ENCODE measurements at regions not wholly inside any gene's neighbourhood (a gene's known extent, or its start where the extent isn't known, plus 50 kb on each side); places are given as distances from the start of the nearest gene placed in this dataset.

DNA sequence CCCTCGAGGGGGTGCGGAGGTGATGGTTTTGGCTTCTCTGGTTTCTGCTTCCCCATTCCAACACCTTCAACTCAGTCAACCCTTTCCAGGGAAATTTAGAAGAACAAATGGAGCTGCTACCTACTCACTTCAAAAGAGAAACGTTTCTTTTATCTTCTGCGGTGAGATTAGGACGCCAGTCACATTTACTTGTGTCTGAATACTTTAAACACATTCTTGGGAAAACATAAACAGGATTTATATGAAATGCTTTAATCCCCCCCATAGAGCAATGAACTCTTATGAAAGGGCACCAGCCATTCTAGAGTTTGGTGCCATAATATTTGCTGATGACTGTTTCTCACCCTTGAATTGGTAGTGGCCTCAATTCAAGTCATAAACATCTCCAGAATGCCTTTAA is 253.2 kb upstream of the APCDD1 start:
- DNase-seq (ENCODE audit: low read depth, low spot score) (no peak), ATAC-seq (no peak)
- intact Hi-C loops (cut with micrococcal nuclease; ENCODE audit: unreplicated experiment): no loop called here
- CTCF ChIA-PET: no interaction called here
- in situ Hi-C loops (cut with HindIII; ENCODE audit: low pct_unique_long_range_greater_than_20kb, low sequenced_read_pairs): no loop called here
- no peaks in the 10 kb centered on the region for H3K4me1 ChIP-seq (ENCODE audit: control insufficient read depth, insufficient read depth, low read length)
- H3K27me3 ChIP-seq (ENCODE audit: control insufficient read depth, insufficient read depth, low read length): peaks cover 2% of the 10 kb centered on the region; the same call in 1 of the 2 replicates
- H3K36me3 ChIP-seq (ENCODE audit: control insufficient read depth, insufficient read depth, low read length): no peaks in the 10 kb centered on the region
- no peaks in the 10 kb centered on the region for H3K9me3 ChIP-seq (ENCODE audit: control insufficient read depth, insufficient read depth, low read depth, low read length)
- no peak overlapping the region for H3K4me3 ChIP-seq (ENCODE audit: low read depth in 2 of 2, low read length in 2 of 2)
- no peak for TF ChIP-seq SIN3A (IDR thresholded peaks at IDR 0.05; ENCODE audit: borderline replicate concordance, insufficient read depth, low read depth, low read length)
- no peak for TF ChIP-seq POLR2AphosphoS5 (IDR thresholded peaks at IDR 0.05; ENCODE audit: low read depth, low read length)
- TF ChIP-seq, protein P1, sequence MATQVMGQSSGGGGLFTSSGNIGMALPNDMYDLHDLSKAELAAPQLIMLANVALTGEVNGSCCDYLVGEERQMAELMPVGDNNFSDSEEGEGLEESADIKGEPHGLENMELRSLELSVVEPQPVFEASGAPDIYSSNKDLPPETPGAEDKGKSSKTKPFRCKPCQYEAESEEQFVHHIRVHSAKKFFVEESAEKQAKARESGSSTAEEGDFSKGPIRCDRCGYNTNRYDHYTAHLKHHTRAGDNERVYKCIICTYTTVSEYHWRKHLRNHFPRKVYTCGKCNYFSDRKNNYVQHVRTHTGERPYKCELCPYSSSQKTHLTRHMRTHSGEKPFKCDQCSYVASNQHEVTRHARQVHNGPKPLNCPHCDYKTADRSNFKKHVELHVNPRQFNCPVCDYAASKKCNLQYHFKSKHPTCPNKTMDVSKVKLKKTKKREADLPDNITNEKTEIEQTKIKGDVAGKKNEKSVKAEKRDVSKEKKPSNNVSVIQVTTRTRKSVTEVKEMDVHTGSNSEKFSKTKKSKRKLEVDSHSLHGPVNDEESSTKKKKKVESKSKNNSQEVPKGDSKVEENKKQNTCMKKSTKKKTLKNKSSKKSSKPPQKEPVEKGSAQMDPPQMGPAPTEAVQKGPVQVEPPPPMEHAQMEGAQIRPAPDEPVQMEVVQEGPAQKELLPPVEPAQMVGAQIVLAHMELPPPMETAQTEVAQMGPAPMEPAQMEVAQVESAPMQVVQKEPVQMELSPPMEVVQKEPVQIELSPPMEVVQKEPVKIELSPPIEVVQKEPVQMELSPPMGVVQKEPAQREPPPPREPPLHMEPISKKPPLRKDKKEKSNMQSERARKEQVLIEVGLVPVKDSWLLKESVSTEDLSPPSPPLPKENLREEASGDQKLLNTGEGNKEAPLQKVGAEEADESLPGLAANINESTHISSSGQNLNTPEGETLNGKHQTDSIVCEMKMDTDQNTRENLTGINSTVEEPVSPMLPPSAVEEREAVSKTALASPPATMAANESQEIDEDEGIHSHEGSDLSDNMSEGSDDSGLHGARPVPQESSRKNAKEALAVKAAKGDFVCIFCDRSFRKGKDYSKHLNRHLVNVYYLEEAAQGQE (IDR thresholded peaks at IDR 0.05; ENCODE audit: insufficient read depth in 1 of 2, low read depth in 2 of 2, low read length in 1 of 2): no peak
- TF ChIP-seq, protein P2, sequence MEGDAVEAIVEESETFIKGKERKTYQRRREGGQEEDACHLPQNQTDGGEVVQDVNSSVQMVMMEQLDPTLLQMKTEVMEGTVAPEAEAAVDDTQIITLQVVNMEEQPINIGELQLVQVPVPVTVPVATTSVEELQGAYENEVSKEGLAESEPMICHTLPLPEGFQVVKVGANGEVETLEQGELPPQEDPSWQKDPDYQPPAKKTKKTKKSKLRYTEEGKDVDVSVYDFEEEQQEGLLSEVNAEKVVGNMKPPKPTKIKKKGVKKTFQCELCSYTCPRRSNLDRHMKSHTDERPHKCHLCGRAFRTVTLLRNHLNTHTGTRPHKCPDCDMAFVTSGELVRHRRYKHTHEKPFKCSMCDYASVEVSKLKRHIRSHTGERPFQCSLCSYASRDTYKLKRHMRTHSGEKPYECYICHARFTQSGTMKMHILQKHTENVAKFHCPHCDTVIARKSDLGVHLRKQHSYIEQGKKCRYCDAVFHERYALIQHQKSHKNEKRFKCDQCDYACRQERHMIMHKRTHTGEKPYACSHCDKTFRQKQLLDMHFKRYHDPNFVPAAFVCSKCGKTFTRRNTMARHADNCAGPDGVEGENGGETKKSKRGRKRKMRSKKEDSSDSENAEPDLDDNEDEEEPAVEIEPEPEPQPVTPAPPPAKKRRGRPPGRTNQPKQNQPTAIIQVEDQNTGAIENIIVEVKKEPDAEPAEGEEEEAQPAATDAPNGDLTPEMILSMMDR (IDR thresholded peaks at IDR 0.05): no peak
- no peak for TF ChIP-seq TCF7L2 (IDR thresholded peaks at IDR 0.05; ENCODE audit: low read depth, low read length)
- POLR2A ChIA-PET: no interaction called here
- no peak overlapping the region for H3K27ac ChIP-seq (ENCODE audit: low read length)
- no TSS peak for BruUV-seq (replicated peaks)

DNA sequence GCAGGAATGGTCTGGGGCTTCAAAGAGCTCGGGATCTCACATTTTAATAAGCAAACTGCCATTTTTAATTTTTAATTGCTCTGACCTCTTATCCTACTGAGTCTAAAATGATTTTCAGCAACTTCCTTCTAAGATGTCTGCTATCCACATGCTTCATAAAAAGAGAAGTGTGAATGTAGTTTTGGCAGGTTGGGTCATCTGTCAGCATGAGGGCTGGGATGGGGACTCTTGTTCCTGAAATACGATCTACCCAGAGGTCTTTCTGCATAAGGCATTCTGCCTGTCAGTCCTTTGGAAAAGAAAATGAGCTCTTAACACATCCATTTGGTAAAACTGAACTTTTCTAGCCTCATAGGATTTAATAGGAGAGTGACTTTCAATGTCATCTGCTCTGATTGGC is 252.8 kb upstream of the APCDD1 start:
- no TSS peak for BruUV-seq (replicated peaks)
- CTCF ChIA-PET: no interaction called here
- in situ Hi-C loops (cut with HindIII; ENCODE audit: low pct_unique_long_range_greater_than_20kb, low sequenced_read_pairs): no loop called here

More for the DNA sequence above, 252.8 kb upstream of the APCDD1 start:
- DNase-seq (ENCODE audit: low read depth, low spot score) (no peak), ATAC-seq (no peak)
- H3K36me3 ChIP-seq (ENCODE audit: control insufficient read depth, insufficient read depth, low read length): no peaks in the 10 kb centered on the region
- POLR2A ChIA-PET: no interaction called here
- no peak overlapping the region for H3K4me3 ChIP-seq (ENCODE audit: low read depth in 2 of 2, low read length in 2 of 2)
- H3K27ac ChIP-seq (ENCODE audit: low read length): no peak overlapping the region
- H3K27me3 ChIP-seq (ENCODE audit: control insufficient read depth, insufficient read depth, low read length): peaks cover 4% of the 10 kb centered on the region; the same call in 1 of the 2 replicates
- intact Hi-C loops (cut with micrococcal nuclease; ENCODE audit: unreplicated experiment): no loop called here
- H3K9me3 ChIP-seq (ENCODE audit: control insufficient read depth, insufficient read depth, low read depth, low read length): no peaks in the 10 kb centered on the region
- no peaks in the 10 kb centered on the region for H3K4me1 ChIP-seq (ENCODE audit: control insufficient read depth, insufficient read depth, low read length)
- TF ChIP-seq SIN3A (IDR thresholded peaks at IDR 0.05; ENCODE audit: borderline replicate concordance, insufficient read depth, low read depth, low read length) (no peak), POLR2AphosphoS5 (IDR thresholded peaks at IDR 0.05; ENCODE audit: low read depth, low read length) (no peak), TCF7L2 (IDR thresholded peaks at IDR 0.05; ENCODE audit: low read depth, low read length) (no peak)
- TF ChIP-seq, protein P2 (IDR thresholded peaks at IDR 0.05): no peak
- TF ChIP-seq, protein P1 (IDR thresholded peaks at IDR 0.05; ENCODE audit: insufficient read depth in 1 of 2, low read depth in 2 of 2, low read length in 1 of 2): no peak

Measured in Panc1 (cell line).